ENCODE measurements at regions not wholly inside any gene's neighbourhood (a gene's known extent, or its start where the extent isn't known, plus 50 kb on each side); places are given as distances from the start of the nearest gene placed in this dataset.
"Not testable (repeated sequence)": the region's sequence is repeated elsewhere in the genome, so short reads cannot be mapped to it uniquely, and the experiment has no call there.

GRCh38 chr13:100789968-100790367 lies 115.4 kb upstream of the TMTC4 start:
- 79 to 81% methylated on average over 3 of the region's 3 CpGs for WGBS, 2 donors
- Histone ChIP-seq H3K9me3 (no peaks in the 10 kb centered on the region), H3K4me3 (no peak overlapping the region), H3K27me3 (no peaks in the 10 kb centered on the region), H3K36me3 (no peaks in the 10 kb centered on the region), H3K27ac (no peak overlapping the region), H3K4me1 (no peaks in the 10 kb centered on the region)
- FAIRE-seq (no peak), DNase-seq (no peak), ATAC-seq (no peak)
- intact Hi-C loops (cut with DNase I), result no loop called here
- TF ChIP-seq, protein P1, sequence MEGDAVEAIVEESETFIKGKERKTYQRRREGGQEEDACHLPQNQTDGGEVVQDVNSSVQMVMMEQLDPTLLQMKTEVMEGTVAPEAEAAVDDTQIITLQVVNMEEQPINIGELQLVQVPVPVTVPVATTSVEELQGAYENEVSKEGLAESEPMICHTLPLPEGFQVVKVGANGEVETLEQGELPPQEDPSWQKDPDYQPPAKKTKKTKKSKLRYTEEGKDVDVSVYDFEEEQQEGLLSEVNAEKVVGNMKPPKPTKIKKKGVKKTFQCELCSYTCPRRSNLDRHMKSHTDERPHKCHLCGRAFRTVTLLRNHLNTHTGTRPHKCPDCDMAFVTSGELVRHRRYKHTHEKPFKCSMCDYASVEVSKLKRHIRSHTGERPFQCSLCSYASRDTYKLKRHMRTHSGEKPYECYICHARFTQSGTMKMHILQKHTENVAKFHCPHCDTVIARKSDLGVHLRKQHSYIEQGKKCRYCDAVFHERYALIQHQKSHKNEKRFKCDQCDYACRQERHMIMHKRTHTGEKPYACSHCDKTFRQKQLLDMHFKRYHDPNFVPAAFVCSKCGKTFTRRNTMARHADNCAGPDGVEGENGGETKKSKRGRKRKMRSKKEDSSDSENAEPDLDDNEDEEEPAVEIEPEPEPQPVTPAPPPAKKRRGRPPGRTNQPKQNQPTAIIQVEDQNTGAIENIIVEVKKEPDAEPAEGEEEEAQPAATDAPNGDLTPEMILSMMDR (IDR thresholded peaks at IDR 0.05), result no peak

- ATAC-seq (peak in 3 of 4 donors; percentile 58 to 85 (median 79)), DNase-seq (peak in 1 of 6 donors; percentile 7), FAIRE-seq (no peak)
- H3K9me3 ChIP-seq, result no peaks in the 10 kb centered on the region
- WGBS, 2 donors, result 11 to 18% methylated on average over 2 of the region's 2 CpGs
- H3K27me3 ChIP-seq, result no peaks in the 10 kb centered on the region
- no peak overlapping the region for H3K27ac ChIP-seq
- H3K4me1 ChIP-seq, result no peaks in the 10 kb centered on the region
- no peaks in the 10 kb centered on the region for H3K36me3 ChIP-seq
- TF ChIP-seq, protein P1 (IDR thresholded peaks at IDR 0.05), result no peak
- H3K4me3 ChIP-seq, result no peak overlapping the region
- intact Hi-C loops (cut with DNase I), result no loop called here
Measured at GRCh38 chr13:100789481-100789880, 114.9 kb upstream of the TMTC4 start.

DNA sequence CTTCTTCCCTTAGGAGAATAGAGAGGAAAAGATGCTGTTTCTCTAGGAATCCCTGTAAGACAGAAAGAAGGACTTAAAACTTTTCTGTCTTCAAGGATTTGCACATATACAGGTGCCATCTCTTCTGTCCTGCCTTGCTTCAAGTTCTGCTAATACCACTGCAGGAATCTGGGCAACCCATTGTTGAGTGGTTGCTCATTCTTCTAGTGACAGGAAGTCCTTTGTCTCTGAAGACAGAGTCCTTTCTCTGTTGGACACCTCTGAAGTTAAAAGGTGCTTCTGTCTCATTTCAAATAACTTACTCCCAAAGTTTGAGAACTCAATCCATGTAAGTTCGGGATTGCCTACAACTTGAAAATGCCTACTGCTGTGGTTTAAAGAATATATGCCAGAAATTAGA lies 114.4 kb upstream of the TMTC4 start:
- intact Hi-C loops (cut with DNase I), result no loop called here
- 79 to 93% methylated on average over 1 of the region's 1 CpG for WGBS, 2 donors
- TF ChIP-seq, protein P1 (IDR thresholded peaks at IDR 0.05), result no peak
- DNase-seq, result no peak
- Histone ChIP-seq H3K9me3 (no peaks in the 10 kb centered on the region), H3K4me3 (no peak overlapping the region), H3K36me3 (no peaks in the 10 kb centered on the region), H3K27me3 (no peaks in the 10 kb centered on the region), H3K27ac (no peak overlapping the region), H3K4me1 (no peaks in the 10 kb centered on the region)
- ATAC-seq, result no peak
- no peak for FAIRE-seq

GRCh38 chr13:100788540-100788939 lies 113.9 kb upstream of the TMTC4 start:
- Histone ChIP-seq H3K36me3 (no peaks in the 10 kb centered on the region), H3K27ac (no peak overlapping the region), H3K27me3 (no peaks in the 10 kb centered on the region), H3K4me1 (no peaks in the 10 kb centered on the region), H3K4me3 (no peak overlapping the region), H3K9me3 (no peaks in the 10 kb centered on the region)
- no peak for DNase-seq
- TF ChIP-seq, protein P1 (IDR thresholded peaks at IDR 0.05), result no peak
- ATAC-seq, result no peak
- no peak for FAIRE-seq
- intact Hi-C loops (cut with DNase I), result no loop called here
- 60 to 76% methylated on average over 1 of the region's 1 CpG for WGBS, 2 donors

DNA sequence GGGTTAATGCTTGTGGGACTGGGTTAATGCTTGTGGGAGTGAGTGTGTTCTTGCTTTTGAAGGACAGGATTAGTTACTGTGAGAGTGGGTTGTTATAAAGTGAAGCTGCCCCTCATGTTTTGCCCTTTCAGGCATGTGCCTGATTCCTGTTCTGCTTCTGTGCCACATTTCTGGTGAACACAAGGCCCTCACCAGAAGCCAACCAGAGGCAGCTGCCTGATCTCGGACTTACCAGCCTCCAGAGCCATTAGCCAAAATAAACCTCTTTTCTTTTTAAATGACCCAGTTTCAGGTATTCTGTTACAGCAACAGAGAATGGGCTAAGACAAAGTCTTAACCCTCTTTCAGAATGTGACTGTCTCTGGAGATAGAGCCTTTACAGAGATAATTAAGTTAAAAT lies 113.3 kb upstream of the TMTC4 start:
- 87 to 93% methylated on average over 1 of the region's 1 CpG for WGBS, 2 donors

GRCh38 chr13:100776686-100777085 lies 102.1 kb upstream of the TMTC4 start:
- 89 to 97% methylated on average over 2 of the region's 2 CpGs for WGBS, 2 donors
- ATAC-seq; DNase-seq; H3K4me1 ChIP-seq; intact Hi-C loops (cut with DNase I); H3K27me3 ChIP-seq; FAIRE-seq; H3K27ac ChIP-seq; H3K9me3 ChIP-seq; H3K4me3 ChIP-seq; H3K36me3 ChIP-seq: not testable (repeated sequence)

More for the DNA sequence above, 113.3 kb upstream of the TMTC4 start:
- Histone ChIP-seq H3K4me3 (no peak overlapping the region), H3K4me1 (no peaks in the 10 kb centered on the region), H3K9me3 (no peaks in the 10 kb centered on the region), H3K27me3 (no peaks in the 10 kb centered on the region), H3K27ac (no peak overlapping the region), H3K36me3 (no peaks in the 10 kb centered on the region)
- FAIRE-seq (no peak), ATAC-seq (no peak), DNase-seq (no peak)
- intact Hi-C loops (cut with DNase I), result no loop called here
- TF ChIP-seq, protein P1 (IDR thresholded peaks at IDR 0.05), result no peak
